Ishikawa (cell line): ENCODE measurements at regions not wholly inside any gene's neighbourhood (a gene's known extent, or its start where the extent isn't known, plus 50 kb on each side); places are given as distances from the start of the nearest gene placed in this dataset.

ENCODE experiments used
- CEBPB ChIP-seq: IDR thresholded peaks from 2 replicates; pipeline ENCODE4 v1.6.1; 2012
- CREB1 ChIP-seq: IDR thresholded peaks from 2 replicates; pipeline ENCODE4 v1.6.1; 2012; ENCODE audit warnings: low read depth
- EGR1 ChIP-seq: IDR thresholded peaks from 2 replicates; pipeline ENCODE4 v1.6.1; 2012
- EP300 ChIP-seq: IDR thresholded peaks from 2 replicates; pipeline ENCODE4 v1.6.1; 2012; ENCODE audit warnings: borderline replicate concordance
- FOXM1 ChIP-seq: IDR thresholded peaks from 2 replicates; pipeline ENCODE4 v1.6.1; 2012; ENCODE audit warnings: low read depth, borderline replicate concordance
- MAX ChIP-seq: IDR thresholded peaks from 2 replicates; pipeline ENCODE4 v1.6.1; 2012
- NFIC ChIP-seq: IDR thresholded peaks from 2 replicates; pipeline ENCODE4 v1.6.1; 2012
- RAD21 ChIP-seq: IDR thresholded peaks from 2 replicates; pipeline ENCODE4 v1.6.1; 2012; ENCODE audit warnings: low read depth
- REST ChIP-seq: IDR thresholded peaks from 2 replicates; pipeline ENCODE4 v1.6.1; 2012; ENCODE audit warnings: low read depth, mild to moderate bottlenecking
- TAF1 ChIP-seq: IDR thresholded peaks from 2 replicates; pipeline ENCODE4 v1.6.1; 2012; ENCODE audit warnings: low read depth, mild to moderate bottlenecking
- TCF12 ChIP-seq: IDR thresholded peaks from 2 replicates; pipeline ENCODE4 v1.6.1; 2012; ENCODE audit warnings: low read depth
- TEAD4 ChIP-seq: IDR thresholded peaks from 2 replicates; pipeline ENCODE4 v1.6.1; 2012
- USF1 ChIP-seq: IDR thresholded peaks from 2 replicates; pipeline ENCODE4 v1.6.1; 2012
- YY1 ChIP-seq: IDR thresholded peaks from 2 replicates; pipeline ENCODE4 v1.6.1; 2012; ENCODE audit warnings: low read depth
- ZBTB7A ChIP-seq: IDR thresholded peaks from 2 replicates; pipeline ENCODE4 v1.6.1; 2012; ENCODE audit warnings: low read depth

- no peak for TF ChIP-seq TEAD4
- no peak for TF ChIP-seq YY1
- TF ChIP-seq ZBTB7A = no peak
- no peak for TF ChIP-seq EP300
- no peak for TF ChIP-seq TCF12
- no peak for TF ChIP-seq EGR1
- no peak for TF ChIP-seq MAX
- TF ChIP-seq NFIC = no peak
Observed at GRCh38 chr5:67509402-67510186, 313.0 kb upstream of the CD180 start.

GRCh38 chr5:67506241-67506640 lies 309.6 kb upstream of the CD180 start:
- TF ChIP-seq YY1 (no peak), TAF1 (no peak), CREB1 (no peak), MAX (no peak)

- no peak for TF ChIP-seq YY1
- TF ChIP-seq EP300 = no peak
- TF ChIP-seq RAD21 = no peak
- no peak for TF ChIP-seq TCF12
- TF ChIP-seq CEBPB = no peak
- no peak for TF ChIP-seq USF1
- TF ChIP-seq CREB1 = no peak
- no peak for TF ChIP-seq TAF1
- no peak for TF ChIP-seq FOXM1
- TF ChIP-seq NFIC = no peak
- TF ChIP-seq EGR1 = no peak
- TF ChIP-seq MAX = no peak
- no peak for TF ChIP-seq REST
- TF ChIP-seq TEAD4 = no peak
- no peak for TF ChIP-seq ZBTB7A
Observed at GRCh38 chr5:67502951-67503350, 306.4 kb upstream of the CD180 start.

- TF ChIP-seq TAF1 (no peak), EP300 (no peak), YY1 (no peak), TCF12 (no peak), ZBTB7A (no peak), RAD21 (no peak), CREB1 (no peak), CEBPB (no peak), USF1 (no peak), MAX (no peak), TEAD4 (no peak), EGR1 (no peak), REST (no peak), FOXM1 (no peak), NFIC (no peak)
Observed at GRCh38 chr5:67496051-67496450, 299.5 kb upstream of the CD180 start.

GRCh38 chr5:67495072-67495471 lies 298.5 kb upstream of the CD180 start:
- no peak for TF ChIP-seq YY1
- TF ChIP-seq FOXM1 = no peak
- TF ChIP-seq USF1 = no peak
- no peak for TF ChIP-seq TAF1
- no peak for TF ChIP-seq RAD21
- TF ChIP-seq CEBPB = no peak
- no peak for TF ChIP-seq NFIC
- TF ChIP-seq EP300 = no peak
- no peak for TF ChIP-seq REST
- no peak for TF ChIP-seq ZBTB7A
- no peak for TF ChIP-seq TCF12
- no peak for TF ChIP-seq TEAD4
- no peak for TF ChIP-seq EGR1
- no peak for TF ChIP-seq MAX
- no peak for TF ChIP-seq CREB1
